ENCODE measurements at regions not wholly inside any gene's neighbourhood (a gene's known extent, or its start where the extent isn't known, plus 50 kb on each side); places are given as distances from the start of the nearest gene placed in this dataset.

- TF ChIP-seq CREB1 (IDR thresholded peaks at IDR 0.05; ENCODE audit: low read depth): no peak
- TF ChIP-seq TAF1 (IDR thresholded peaks at IDR 0.05; ENCODE audit: low read depth): no peak
- no peak for TF ChIP-seq EP300 (IDR thresholded peaks at IDR 0.05; ENCODE audit: borderline replicate concordance)
- TF ChIP-seq MAX (IDR thresholded peaks at IDR 0.05): no peak
- no peak for TF ChIP-seq RAD21 (IDR thresholded peaks at IDR 0.05; ENCODE audit: low read depth)
- no peak for TF ChIP-seq YY1 (IDR thresholded peaks at IDR 0.05; ENCODE audit: low read depth)
- TF ChIP-seq NFIC (IDR thresholded peaks at IDR 0.05): no peak
- no peak for TF ChIP-seq TCF12 (IDR thresholded peaks at IDR 0.05; ENCODE audit: low read depth)
- no peak for TF ChIP-seq CEBPB (IDR thresholded peaks at IDR 0.05)
- no peak for TF ChIP-seq EGR1 (IDR thresholded peaks at IDR 0.05)
- TF ChIP-seq TEAD4 (IDR thresholded peaks at IDR 0.05): no peak
- no peak for TF ChIP-seq USF1 (IDR thresholded peaks at IDR 0.05)
- no peak for TF ChIP-seq REST (IDR thresholded peaks at IDR 0.05; ENCODE audit: low read depth)
- no peak for TF ChIP-seq ZBTB7A (IDR thresholded peaks at IDR 0.05; ENCODE audit: low read depth)
Observed at GRCh38 chr11:11738370-11738769, 103.4 kb upstream of the USP47 start.

GRCh38 chr11:11735586-11735985, 106.2 kb upstream of the USP47 start:
- TF ChIP-seq REST (IDR thresholded peaks at IDR 0.05; ENCODE audit: low read depth): no peak
- no peak for TF ChIP-seq TCF12 (IDR thresholded peaks at IDR 0.05; ENCODE audit: low read depth)
- no peak for TF ChIP-seq USF1 (IDR thresholded peaks at IDR 0.05)
- no peak for TF ChIP-seq TAF1 (IDR thresholded peaks at IDR 0.05; ENCODE audit: low read depth)

- no peak for TF ChIP-seq MAX (IDR thresholded peaks at IDR 0.05)
Observed at GRCh38 chr11:11733246-11733747, 108.5 kb upstream of the USP47 start.

GRCh38 chr11:11732116-11732515, 109.7 kb upstream of the USP47 start:
- TF ChIP-seq ZBTB7A (IDR thresholded peaks at IDR 0.05; ENCODE audit: low read depth) (no peak), CREB1 (IDR thresholded peaks at IDR 0.05; ENCODE audit: low read depth) (no peak), TAF1 (IDR thresholded peaks at IDR 0.05; ENCODE audit: low read depth) (no peak), EGR1 (IDR thresholded peaks at IDR 0.05) (no peak), NFIC (IDR thresholded peaks at IDR 0.05) (no peak), FOXM1 (IDR thresholded peaks at IDR 0.05; ENCODE audit: borderline replicate concordance, low read depth) (no peak), YY1 (IDR thresholded peaks at IDR 0.05; ENCODE audit: low read depth) (no peak), TEAD4 (IDR thresholded peaks at IDR 0.05) (no peak), RAD21 (IDR thresholded peaks at IDR 0.05; ENCODE audit: low read depth) (no peak), USF1 (IDR thresholded peaks at IDR 0.05) (no peak), REST (IDR thresholded peaks at IDR 0.05; ENCODE audit: low read depth) (no peak)

Measured in Ishikawa (cell line).